ENCODE measurements at regions not wholly inside any gene's neighbourhood (a gene's known extent, or its start where the extent isn't known, plus 50 kb on each side); places are given as distances from the start of the nearest gene placed in this dataset.

GRCh38 chrX:106363214-106363613 is 195.1 kb downstream of the PWWP3B start:
- H3K4me1 ChIP-seq (ENCODE audit: insufficient read depth, low read length), result no peaks in the 10 kb centered on the region
- no peaks in the 10 kb centered on the region for H3F3A ChIP-seq (ENCODE audit: low read length, unreplicated experiment)
- no peak overlapping the region for H3K4me2 ChIP-seq (ENCODE audit: low read length)
- no peaks in the 10 kb centered on the region for H3K9me2 ChIP-seq (replicated peaks; ENCODE audit: low read length)
- no peak overlapping the region for H2AFZ ChIP-seq (ENCODE audit: low read length)
- no peak overlapping the region for H3K27ac ChIP-seq (ENCODE audit: low read length)
- no peaks in the 10 kb centered on the region for H3K36me3 ChIP-seq (ENCODE audit: low read depth, low read length)
- DNase-seq (no peak), ATAC-seq (no peak)
- H3K9ac ChIP-seq (ENCODE audit: low read length), result no peak overlapping the region
- no peaks in the 10 kb centered on the region for H4K20me1 ChIP-seq (ENCODE audit: low read length)
- CTCF ChIA-PET, result no interaction called here
- no peaks in the 10 kb centered on the region for H3K9me3 ChIP-seq (ENCODE audit: low read length)
- no peak overlapping the region for H3K4me3 ChIP-seq (ENCODE audit: low read length)
- POLR2A ChIA-PET (ENCODE audit: unreplicated experiment), result no interaction called here
- no peaks in the 10 kb centered on the region for H3K79me2 ChIP-seq (ENCODE audit: low read length)
- no peak for TF ChIP-seq CTCF (conservative IDR thresholded peaks at IDR 0.05; ENCODE audit: low read depth, low read length)
- no peak for TF ChIP-seq EZH2phosphoT487 (IDR thresholded peaks at IDR 0.05; ENCODE audit: borderline replicate concordance, low read length)
- TF ChIP-seq EZH2 (IDR thresholded peaks at IDR 0.05; ENCODE audit: low read length, unreplicated experiment), result no peak
- intact Hi-C loops (cut with micrococcal nuclease), result no loop called here
- H3K27me3 ChIP-seq (ENCODE audit: low read length), result no peaks in the 10 kb centered on the region
- BruUV-seq (replicated peaks), result no TSS peak

- Histone ChIP-seq H3K9me2 (replicated peaks; ENCODE audit: low read length) (no peaks in the 10 kb centered on the region), H3K4me1 (ENCODE audit: insufficient read depth, low read length) (no peaks in the 10 kb centered on the region), H3K4me2 (ENCODE audit: low read length) (no peak overlapping the region), H3K4me3 (ENCODE audit: low read length) (no peak overlapping the region), H2AFZ (ENCODE audit: low read length) (0 out of 2 replicates have a peak overlapping the region, but pooled peaks have one; percentile 13), H3K36me3 (ENCODE audit: low read depth, low read length) (no peaks in the 10 kb centered on the region), H3K27ac (ENCODE audit: low read length) (no peak overlapping the region), H3F3A (ENCODE audit: low read length, unreplicated experiment) (no peaks in the 10 kb centered on the region), H4K20me1 (ENCODE audit: low read length) (no peaks in the 10 kb centered on the region), H3K27me3 (ENCODE audit: low read length) (no peaks in the 10 kb centered on the region), H3K9me3 (ENCODE audit: low read length) (no peaks in the 10 kb centered on the region), H3K79me2 (ENCODE audit: low read length) (no peaks in the 10 kb centered on the region), H3K9ac (ENCODE audit: low read length) (no peak overlapping the region)
- BruUV-seq (replicated peaks), result no TSS peak
- POLR2A ChIA-PET (ENCODE audit: unreplicated experiment), result no interaction called here
- CTCF ChIA-PET, result no interaction called here
- DNase-seq (no peak), ATAC-seq (no peak)
- TF ChIP-seq EZH2 (IDR thresholded peaks at IDR 0.05; ENCODE audit: low read length, unreplicated experiment) (no peak), CTCF (conservative IDR thresholded peaks at IDR 0.05; ENCODE audit: low read depth, low read length) (no peak), EZH2phosphoT487 (IDR thresholded peaks at IDR 0.05; ENCODE audit: borderline replicate concordance, low read length) (no peak)
- intact Hi-C loops (cut with micrococcal nuclease), result no loop called here
These were observed 210.5 kb downstream of the PWWP3B start for GRCh38 chrX:106378616-106379015.

- TF ChIP-seq CTCF (conservative IDR thresholded peaks at IDR 0.05; ENCODE audit: low read depth, low read length) (no peak), EZH2phosphoT487 (IDR thresholded peaks at IDR 0.05; ENCODE audit: borderline replicate concordance, low read length) (no peak), EZH2 (IDR thresholded peaks at IDR 0.05; ENCODE audit: low read length, unreplicated experiment) (no peak)
- H3K9me3 ChIP-seq (ENCODE audit: low read length), result no peaks in the 10 kb centered on the region
- H3K9me2 ChIP-seq (replicated peaks; ENCODE audit: low read length), result no peaks in the 10 kb centered on the region
- H3K36me3 ChIP-seq (ENCODE audit: low read depth, low read length), result no peaks in the 10 kb centered on the region
- ATAC-seq, result peak; percentile 22; the same call in 1 of the 2 replicates
- POLR2A ChIA-PET (ENCODE audit: unreplicated experiment), result no interaction called here
- H3K4me3 ChIP-seq (ENCODE audit: low read length), result no peak overlapping the region
- H3K79me2 ChIP-seq (ENCODE audit: low read length), result no peaks in the 10 kb centered on the region
- intact Hi-C loops (cut with micrococcal nuclease), result loop anchor here (10.0 kb wide), 2 partner anchors 77 to 187 kb away; no protein-coding TSS in a partner anchor
- BruUV-seq (replicated peaks), result no TSS peak
- H3K4me1 ChIP-seq (ENCODE audit: insufficient read depth, low read length), result no peaks in the 10 kb centered on the region
- H2AFZ ChIP-seq (ENCODE audit: low read length), result no peak overlapping the region
- CTCF ChIA-PET, result no interaction called here
- no peak overlapping the region for H3K9ac ChIP-seq (ENCODE audit: low read length)
- no peaks in the 10 kb centered on the region for H4K20me1 ChIP-seq (ENCODE audit: low read length)
- DNase-seq, result no peak
- no peaks in the 10 kb centered on the region for H3F3A ChIP-seq (ENCODE audit: low read length, unreplicated experiment)
- H3K4me2 ChIP-seq (ENCODE audit: low read length), result no peak overlapping the region
- no peaks in the 10 kb centered on the region for H3K27me3 ChIP-seq (ENCODE audit: low read length)
- no peak overlapping the region for H3K27ac ChIP-seq (ENCODE audit: low read length)
These were observed 220.4 kb upstream of the RADX start for GRCh38 chrX:106391284-106391911.

Measured in PC-3 (cell line).